ENCODE measurements at regions not wholly inside any gene's neighbourhood (a gene's known extent, or its start where the extent isn't known, plus 50 kb on each side); places are given as distances from the start of the nearest gene placed in this dataset.

GRCh38 chr15:35167675-35168074 lies 82.6 kb upstream of the NANOGP8 start:
- TF ChIP-seq POLR2A (IDR thresholded peaks at IDR 0.05) (no peak), CTCF (IDR thresholded peaks at IDR 0.05) (no peak)
